ENCODE measurements at regions not wholly inside any gene's neighbourhood (a gene's known extent, or its start where the extent isn't known, plus 50 kb on each side); places are given as distances from the start of the nearest gene placed in this dataset.
A peak's percentile ranks its signal among the peaks of the same experiment; 100 is the strongest.

- no peak for DNase-seq
- H3K4me3 ChIP-seq (ENCODE audit: low read depth, low read length) = no peak overlapping the region
- TF ChIP-seq CTCF (IDR thresholded peaks at IDR 0.05; ENCODE audit: insufficient read depth in 1 of 2, low read depth in 1 of 2, low read length in 1 of 2, severe bottlenecking in 1 of 2, unreplicated experiment in 1 of 2) = no peak
- POLR2A ChIA-PET = no interaction called here
- peak overlapping the region; percentile 59 for H3K27ac Mint-ChIP-seq (ENCODE audit: unreplicated experiment)
- no peak overlapping the region for H3K4me3 Mint-ChIP-seq (ENCODE audit: unreplicated experiment)
- H3K27me3 ChIP-seq (replicated peaks; ENCODE audit: control insufficient read depth, insufficient read depth, low read length) = no peaks in the 10 kb centered on the region
- H3K4me1 ChIP-seq = no peaks in the 10 kb centered on the region
- H3K4me1 Mint-ChIP-seq (ENCODE audit: low read depth, unreplicated experiment) = no peaks in the 10 kb centered on the region
- peaks cover 27% of the 10 kb centered on the region for H3K36me3 Mint-ChIP-seq (ENCODE audit: insufficient read depth, unreplicated experiment)
- no TSS peak for BruUV-seq (replicated peaks)
- no peaks in the 10 kb centered on the region; the same call in none of the 2 replicates for H3K36me3 ChIP-seq (ENCODE audit: control insufficient read depth, insufficient read depth, low read length)
- H3K9me3 ChIP-seq = no peaks in the 10 kb centered on the region
- CTCF ChIA-PET = no interaction called here
- no peaks in the 10 kb centered on the region for H3K27me3 Mint-ChIP-seq (ENCODE audit: insufficient read depth, unreplicated experiment)
- intact Hi-C loops (cut with micrococcal nuclease; ENCODE audit: unreplicated experiment) = no loop called here
- H3K9me3 Mint-ChIP-seq (ENCODE audit: unreplicated experiment) = no peaks in the 10 kb centered on the region
These were observed 73.6 kb downstream of the RFLNA start for GRCh38 chr12:124368421-124369032.

GRCh38 chr12:124365726-124366430 lies 71.0 kb downstream of the RFLNA start:
- BruUV-seq (replicated peaks) = no TSS peak
- H3K4me3 Mint-ChIP-seq (ENCODE audit: unreplicated experiment) = no peak overlapping the region
- H3K36me3 ChIP-seq (ENCODE audit: control insufficient read depth, insufficient read depth, low read length) = no peaks in the 10 kb centered on the region; the same call in none of the 2 replicates
- intact Hi-C loops (cut with micrococcal nuclease; ENCODE audit: unreplicated experiment) = no loop called here
- no peaks in the 10 kb centered on the region for H3K27me3 Mint-ChIP-seq (ENCODE audit: insufficient read depth, unreplicated experiment)
- DNase-seq = no peak
- ChIA-PET CTCF (no interaction called here), POLR2A (no interaction called here)
- H3K27me3 ChIP-seq (replicated peaks; ENCODE audit: control insufficient read depth, insufficient read depth, low read length) = no peaks in the 10 kb centered on the region
- TF ChIP-seq CTCF (IDR thresholded peaks at IDR 0.05; ENCODE audit: insufficient read depth in 1 of 2, low read depth in 1 of 2, low read length in 1 of 2, severe bottlenecking in 1 of 2, unreplicated experiment in 1 of 2) = no peak
- no peak overlapping the region for H3K27ac Mint-ChIP-seq (ENCODE audit: unreplicated experiment)
- H3K9me3 ChIP-seq = no peaks in the 10 kb centered on the region
- H3K36me3 Mint-ChIP-seq (ENCODE audit: insufficient read depth, unreplicated experiment) = peaks cover 30% of the 10 kb centered on the region
- H3K9me3 Mint-ChIP-seq (ENCODE audit: unreplicated experiment) = no peaks in the 10 kb centered on the region
- H3K4me1 ChIP-seq = no peaks in the 10 kb centered on the region
- no peaks in the 10 kb centered on the region for H3K4me1 Mint-ChIP-seq (ENCODE audit: low read depth, unreplicated experiment)
- no peak overlapping the region for H3K4me3 ChIP-seq (ENCODE audit: low read depth, low read length)

Measured in Caco-2 (cell line).